HG02870 (cell line): ENCODE measurements at regions not wholly inside any gene's neighbourhood (a gene's known extent, or its start where the extent isn't known, plus 50 kb on each side); places are given as distances from the start of the nearest gene placed in this dataset.
A peak's percentile ranks its signal among the peaks of the same experiment; 100 is the strongest.
"Not testable (repeated sequence)": the region's sequence is repeated elsewhere in the genome, so short reads cannot be mapped to it uniquely, and the experiment has no call there.

Experiments used
- ATAC-seq: cut with Tn5 transposase; IDR thresholded peaks from one replicate; pipeline ENCODE4 v1.9.1; 2021; ENCODE audit warnings: mild to moderate bottlenecking, moderate library complexity; ENCODE audit not compliant: unreplicated experiment

- ATAC-seq, result no peak
These were observed 53.5 kb downstream of the XCL2 start for GRCh38 chr1:168490306-168490705.

DNA sequence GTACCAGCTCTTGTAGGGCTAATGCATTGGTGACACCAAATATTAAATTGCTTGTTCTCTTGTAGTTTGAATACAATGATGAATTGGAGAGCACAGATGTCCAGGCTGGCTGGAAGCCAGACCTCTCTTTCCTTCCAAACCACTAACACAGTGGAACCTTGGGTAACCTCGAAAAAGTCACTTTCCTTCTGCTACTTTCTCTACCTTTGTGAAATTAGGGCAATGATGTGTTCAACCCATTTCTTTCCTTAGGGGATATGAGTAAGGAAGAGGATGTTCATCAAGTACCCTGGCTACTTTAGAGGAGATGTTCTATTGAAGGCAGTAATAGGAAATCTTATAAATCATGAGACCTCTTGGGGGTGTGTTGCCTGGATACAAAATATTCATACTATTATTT lies 55.7 kb downstream of the XCL2 start:
- ATAC-seq, result no peak

DNA sequence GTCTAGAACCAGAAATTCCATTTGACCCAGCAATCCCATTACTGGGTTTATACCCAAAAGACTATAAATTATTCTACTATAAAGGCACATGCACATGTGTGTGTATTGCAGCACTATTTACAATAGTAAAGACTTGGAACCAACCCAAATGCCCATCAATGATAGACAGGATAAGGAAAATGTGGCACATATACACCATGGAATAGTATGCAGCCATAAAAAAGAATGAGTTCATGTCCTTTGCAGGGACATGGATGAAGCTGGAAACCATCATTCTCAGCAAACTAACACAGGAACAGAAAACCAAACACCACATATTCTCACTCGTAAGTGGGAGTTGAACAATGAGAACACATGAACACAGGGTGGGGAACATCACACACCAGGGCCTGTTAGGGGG lies 57.0 kb downstream of the XCL2 start:
- not testable (repeated sequence) for ATAC-seq

GRCh38 chr1:168485048-168485447 lies 58.7 kb downstream of the XCL2 start:
- ATAC-seq, result no peak

DNA sequence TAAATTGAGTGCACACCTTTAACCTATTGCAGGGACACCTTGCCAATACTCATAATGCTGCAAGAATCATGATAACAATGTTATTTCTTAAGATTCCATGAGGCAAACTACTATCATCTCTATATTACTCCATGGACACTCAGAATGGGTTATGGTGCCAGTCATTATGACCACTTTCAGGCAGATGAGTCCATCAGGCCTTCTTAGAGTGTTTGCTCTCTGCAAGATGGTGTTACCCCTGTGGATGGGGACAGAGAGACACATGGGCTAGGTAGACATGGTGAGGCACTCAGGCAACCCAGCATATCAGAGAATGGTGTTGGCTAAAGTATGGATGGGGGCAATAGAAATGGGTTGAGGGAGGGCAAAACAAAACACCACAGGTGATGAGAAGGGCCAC lies 59.7 kb downstream of the XCL2 start:
- no peak for ATAC-seq

GRCh38 chr1:168483539-168483938 lies 60.3 kb downstream of the XCL2 start:
- ATAC-seq, result no peak

- no peak for ATAC-seq
These were observed 61.7 kb downstream of the XCL2 start for GRCh38 chr1:168482106-168482505.

DNA sequence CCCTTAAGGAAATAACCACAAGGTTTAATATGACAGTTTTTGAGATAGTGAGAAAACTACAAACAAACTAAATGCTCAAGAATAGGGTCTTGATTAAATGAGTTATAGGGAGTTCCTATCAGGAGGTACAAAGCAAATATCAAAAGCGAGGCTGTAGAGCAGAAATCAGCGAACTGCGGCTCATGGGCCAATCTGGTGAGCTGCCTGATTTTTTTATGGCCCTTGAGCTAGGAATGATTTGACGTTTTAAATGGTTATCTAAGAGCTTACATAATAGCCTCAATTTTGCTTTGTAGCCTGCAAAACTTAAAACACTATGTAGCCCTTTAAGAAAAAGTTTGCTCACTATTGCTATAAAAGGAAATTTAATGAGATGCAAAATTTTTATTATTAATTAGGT lies 62.2 kb downstream of the XCL2 start:
- no peak for ATAC-seq

GRCh38 chr1:168480997-168481396 lies 62.8 kb downstream of the XCL2 start:
- no peak for ATAC-seq

- no peak for ATAC-seq
These were observed 66.0 kb downstream of the XCL2 start for GRCh38 chr1:168477792-168478191.

- ATAC-seq, result no peak
These were observed 67.0 kb downstream of the XCL2 start for GRCh38 chr1:168476588-168477385.

- no peak for ATAC-seq
These were observed 69.5 kb downstream of the XCL2 start for GRCh38 chr1:168474322-168474721.

- no peak for ATAC-seq
These were observed 70.7 kb downstream of the XCL2 start for GRCh38 chr1:168473126-168473525.

DNA sequence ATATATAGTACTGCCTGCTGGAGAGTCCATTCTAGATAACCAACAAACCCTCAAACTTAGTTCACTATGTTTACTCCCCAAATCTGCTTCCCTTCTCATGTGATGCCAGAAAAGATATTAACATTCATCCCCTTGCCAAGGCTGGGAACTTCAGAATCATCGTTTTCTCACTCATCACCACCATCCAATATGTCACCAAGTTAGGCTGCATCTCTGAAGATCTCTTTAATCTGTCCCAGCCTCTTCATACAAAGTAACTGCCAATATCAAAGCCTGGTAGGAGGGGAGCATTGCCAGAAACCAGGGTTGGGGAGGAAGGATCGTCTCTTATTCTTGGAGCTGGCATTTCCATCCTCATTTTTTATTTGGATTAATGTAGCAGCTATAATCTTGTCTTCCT lies 71.6 kb downstream of the XCL2 start:
- ATAC-seq, result no peak

DNA sequence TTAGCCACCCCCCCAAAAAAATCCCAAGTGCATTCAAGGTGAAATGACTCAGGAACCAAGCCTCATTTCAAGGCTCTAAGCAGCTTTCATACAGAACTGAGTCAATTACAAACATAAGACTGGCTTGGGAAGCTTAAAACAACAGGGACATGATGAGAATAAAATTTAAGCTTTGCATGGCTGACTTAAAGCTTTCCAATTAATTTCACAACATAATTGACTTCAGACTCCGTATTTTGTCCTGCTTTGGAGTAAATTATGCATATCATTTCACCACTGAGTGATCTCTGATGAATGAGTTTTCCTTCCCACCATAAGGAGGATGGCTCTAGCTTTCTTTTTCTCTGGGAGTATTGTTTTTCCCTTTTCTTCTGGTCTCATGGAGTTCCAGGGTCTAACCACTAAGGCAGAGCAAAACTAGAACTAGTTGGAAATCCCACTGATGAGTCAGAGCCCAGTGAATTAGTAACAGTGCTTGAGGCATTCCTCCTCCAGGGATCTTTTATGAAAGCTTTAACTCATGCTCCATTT lies 72.8 kb downstream of the XCL2 start:
- ATAC-seq, result no peak

- no peak for ATAC-seq
These were observed 74.1 kb downstream of the XCL2 start for GRCh38 chr1:168469690-168470089.

GRCh38 chr1:168468822-168469221 lies 75.0 kb downstream of the XCL2 start:
- ATAC-seq, result no peak

GRCh38 chr1:168468042-168468809 lies 75.6 kb downstream of the XCL2 start:
- no peak for ATAC-seq

DNA sequence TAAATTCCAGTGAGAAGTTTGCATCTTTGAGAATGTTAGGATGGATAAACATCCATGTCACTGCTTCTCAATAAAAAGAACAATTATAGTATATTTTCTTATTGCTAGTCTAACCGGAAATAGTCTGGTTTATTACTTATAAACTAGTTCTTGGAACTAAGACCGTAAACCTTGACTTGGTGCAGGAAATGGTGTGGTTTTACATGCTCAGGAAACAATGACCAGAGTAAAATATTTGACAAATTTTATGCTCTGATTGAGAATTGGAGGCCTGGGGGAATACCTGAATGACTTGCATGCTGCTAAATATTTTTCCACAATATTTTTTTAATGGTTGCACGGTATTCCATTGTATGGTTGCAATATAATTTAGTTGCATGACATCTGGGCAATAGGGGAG lies 76.3 kb downstream of the XCL2 start:
- ATAC-seq, result no peak

DNA sequence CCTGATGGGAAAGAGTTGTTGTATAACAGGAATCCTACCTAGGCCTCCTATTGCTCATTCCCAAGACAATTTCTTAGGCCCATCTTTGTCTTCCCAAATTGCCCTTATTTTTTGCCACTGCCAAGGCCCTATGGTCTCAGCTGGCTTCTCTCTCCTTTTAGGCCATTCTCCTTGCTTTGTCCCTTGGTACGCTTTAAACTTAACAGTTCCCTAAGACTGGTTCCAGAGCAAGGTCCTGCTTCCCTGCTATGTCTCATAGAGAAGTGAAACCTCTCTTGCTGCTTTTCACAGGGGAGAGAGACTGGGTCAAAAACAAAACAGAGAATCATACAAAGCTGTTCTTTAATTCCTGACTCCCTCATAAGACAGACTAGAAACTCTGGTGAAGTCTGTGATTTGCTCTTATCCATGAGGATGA lies 77.1 kb downstream of the XCL2 start:
- ATAC-seq, result peak; percentile 63

GRCh38 chr1:168466092-168466713 lies 77.6 kb downstream of the XCL2 start:
- peak; percentile 54 for ATAC-seq

- ATAC-seq, result not testable (repeated sequence)
These were observed 82.7 kb downstream of the XCL2 start for GRCh38 chr1:168461108-168461507.
